ENCODE measurements at regions not wholly inside any gene's neighbourhood (a gene's known extent, or its start where the extent isn't known, plus 50 kb on each side); places are given as distances from the start of the nearest gene placed in this dataset.
"Not testable (repeated sequence)": the region's sequence is repeated elsewhere in the genome, so short reads cannot be mapped to it uniquely, and the experiment has no call there.

- TF ChIP-seq, protein P1, sequence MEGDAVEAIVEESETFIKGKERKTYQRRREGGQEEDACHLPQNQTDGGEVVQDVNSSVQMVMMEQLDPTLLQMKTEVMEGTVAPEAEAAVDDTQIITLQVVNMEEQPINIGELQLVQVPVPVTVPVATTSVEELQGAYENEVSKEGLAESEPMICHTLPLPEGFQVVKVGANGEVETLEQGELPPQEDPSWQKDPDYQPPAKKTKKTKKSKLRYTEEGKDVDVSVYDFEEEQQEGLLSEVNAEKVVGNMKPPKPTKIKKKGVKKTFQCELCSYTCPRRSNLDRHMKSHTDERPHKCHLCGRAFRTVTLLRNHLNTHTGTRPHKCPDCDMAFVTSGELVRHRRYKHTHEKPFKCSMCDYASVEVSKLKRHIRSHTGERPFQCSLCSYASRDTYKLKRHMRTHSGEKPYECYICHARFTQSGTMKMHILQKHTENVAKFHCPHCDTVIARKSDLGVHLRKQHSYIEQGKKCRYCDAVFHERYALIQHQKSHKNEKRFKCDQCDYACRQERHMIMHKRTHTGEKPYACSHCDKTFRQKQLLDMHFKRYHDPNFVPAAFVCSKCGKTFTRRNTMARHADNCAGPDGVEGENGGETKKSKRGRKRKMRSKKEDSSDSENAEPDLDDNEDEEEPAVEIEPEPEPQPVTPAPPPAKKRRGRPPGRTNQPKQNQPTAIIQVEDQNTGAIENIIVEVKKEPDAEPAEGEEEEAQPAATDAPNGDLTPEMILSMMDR (conservative IDR thresholded peaks at IDR 0.05 in 1 of 2, IDR thresholded peaks at IDR 0.05 in 1 of 2; ENCODE audit: low read depth in 1 of 2, low read length in 2 of 2) = not testable (repeated sequence)
- TF ChIP-seq EZH2 (IDR thresholded peaks at IDR 0.05; ENCODE audit: low read length, missing control alignments) = not testable (repeated sequence)
Measured at GRCh38 chr16:16536151-16536550, 157.2 kb downstream of the NPIPA7 start.
